ENCODE measurements at regions not wholly inside any gene's neighbourhood (a gene's known extent, or its start where the extent isn't known, plus 50 kb on each side); places are given as distances from the start of the nearest gene placed in this dataset.

GRCh38 chr18:65016631-65017371, 734.0 kb upstream of the CDH7 start:
- Histone ChIP-seq H3K4me3 (no peak overlapping the region), H3K27ac (no peak overlapping the region)
- no peak for TF ChIP-seq CTCF (IDR thresholded peaks at IDR 0.05)
- DNase-seq (ENCODE audit: low spot score): no peak

GRCh38 chr18:64994370-64994769, 756.4 kb upstream of the CDH7 start:
- Histone ChIP-seq H3K4me3 (no peak overlapping the region), H3K27ac (no peak overlapping the region)
- no peak for TF ChIP-seq CTCF (IDR thresholded peaks at IDR 0.05)
- no peak for DNase-seq (ENCODE audit: low spot score)

- Histone ChIP-seq H3K27ac (no peak overlapping the region), H3K4me3 (no peak overlapping the region)
- no peak for TF ChIP-seq CTCF (IDR thresholded peaks at IDR 0.05)
- DNase-seq (ENCODE audit: low spot score): no peak
These were observed 757.1 kb upstream of the CDH7 start for GRCh38 chr18:64993695-64994094.

GRCh38 chr18:64992654-64993053, 758.2 kb upstream of the CDH7 start:
- DNase-seq (ENCODE audit: low spot score): no peak
- Histone ChIP-seq H3K4me3 (no peak overlapping the region), H3K27ac (no peak overlapping the region)
- TF ChIP-seq CTCF (IDR thresholded peaks at IDR 0.05): no peak

GRCh38 chr18:64991102-64991501, 759.7 kb upstream of the CDH7 start:
- DNase-seq (ENCODE audit: low spot score): no peak
- Histone ChIP-seq H3K4me3 (no peak overlapping the region), H3K27ac (no peak overlapping the region)
- TF ChIP-seq CTCF (IDR thresholded peaks at IDR 0.05): no peak

- Histone ChIP-seq H3K27ac (no peak overlapping the region), H3K4me3 (no peak overlapping the region)
- TF ChIP-seq CTCF (IDR thresholded peaks at IDR 0.05): no peak
- no peak for DNase-seq (ENCODE audit: low spot score)
These were observed 763.8 kb upstream of the CDH7 start for GRCh38 chr18:64986906-64987495.

Measured in coronary artery (tissue), 2 donors.